ENCODE measurements at regions not wholly inside any gene's neighbourhood (a gene's known extent, or its start where the extent isn't known, plus 50 kb on each side); places are given as distances from the start of the nearest gene placed in this dataset.

GRCh38 chr15:79206940-79207339, 75.6 kb upstream of the ANKRD34C start:
- TF ChIP-seq, protein P1, sequence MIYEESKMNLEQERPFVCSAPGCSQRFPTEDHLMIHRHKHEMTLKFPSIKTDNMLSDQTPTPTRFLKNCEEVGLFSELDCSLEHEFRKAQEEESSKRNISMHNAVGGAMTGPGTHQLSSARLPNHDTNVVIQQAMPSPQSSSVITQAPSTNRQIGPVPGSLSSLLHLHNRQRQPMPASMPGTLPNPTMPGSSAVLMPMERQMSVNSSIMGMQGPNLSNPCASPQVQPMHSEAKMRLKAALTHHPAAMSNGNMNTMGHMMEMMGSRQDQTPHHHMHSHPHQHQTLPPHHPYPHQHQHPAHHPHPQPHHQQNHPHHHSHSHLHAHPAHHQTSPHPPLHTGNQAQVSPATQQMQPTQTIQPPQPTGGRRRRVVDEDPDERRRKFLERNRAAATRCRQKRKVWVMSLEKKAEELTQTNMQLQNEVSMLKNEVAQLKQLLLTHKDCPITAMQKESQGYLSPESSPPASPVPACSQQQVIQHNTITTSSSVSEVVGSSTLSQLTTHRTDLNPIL (CRISPR knock-in tag; IDR thresholded peaks at IDR 0.05; ENCODE audit: low read depth) = no peak
- TF ChIP-seq TCF4 (CRISPR knock-in tag; IDR thresholded peaks at IDR 0.05; ENCODE audit: borderline replicate concordance) = no peak
- TF ChIP-seq ESRRG (CRISPR knock-in tag; IDR thresholded peaks at IDR 0.05) = no peak
- TF ChIP-seq POU6F1 (CRISPR knock-in tag; IDR thresholded peaks at IDR 0.05; ENCODE audit: borderline replicate concordance, low read depth) = no peak
- TF ChIP-seq, protein P2, sequence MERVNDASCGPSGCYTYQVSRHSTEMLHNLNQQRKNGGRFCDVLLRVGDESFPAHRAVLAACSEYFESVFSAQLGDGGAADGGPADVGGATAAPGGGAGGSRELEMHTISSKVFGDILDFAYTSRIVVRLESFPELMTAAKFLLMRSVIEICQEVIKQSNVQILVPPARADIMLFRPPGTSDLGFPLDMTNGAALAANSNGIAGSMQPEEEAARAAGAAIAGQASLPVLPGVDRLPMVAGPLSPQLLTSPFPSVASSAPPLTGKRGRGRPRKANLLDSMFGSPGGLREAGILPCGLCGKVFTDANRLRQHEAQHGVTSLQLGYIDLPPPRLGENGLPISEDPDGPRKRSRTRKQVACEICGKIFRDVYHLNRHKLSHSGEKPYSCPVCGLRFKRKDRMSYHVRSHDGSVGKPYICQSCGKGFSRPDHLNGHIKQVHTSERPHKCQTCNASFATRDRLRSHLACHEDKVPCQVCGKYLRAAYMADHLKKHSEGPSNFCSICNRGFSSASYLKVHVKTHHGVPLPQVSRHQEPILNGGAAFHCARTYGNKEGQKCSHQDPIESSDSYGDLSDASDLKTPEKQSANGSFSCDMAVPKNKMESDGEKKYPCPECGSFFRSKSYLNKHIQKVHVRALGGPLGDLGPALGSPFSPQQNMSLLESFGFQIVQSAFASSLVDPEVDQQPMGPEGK (CRISPR knock-in tag; IDR thresholded peaks at IDR 0.05; ENCODE audit: borderline replicate concordance) = no peak
- no peak for TF ChIP-seq ZFP3 (CRISPR knock-in tag; IDR thresholded peaks at IDR 0.05)
- no peak for TF ChIP-seq BACH2 (CRISPR knock-in tag; IDR thresholded peaks at IDR 0.05; ENCODE audit: borderline replicate concordance)
- TF ChIP-seq ZNF70 (CRISPR knock-in tag; IDR thresholded peaks at IDR 0.05) = no peak
- no peak for TF ChIP-seq PPARA (CRISPR knock-in tag; IDR thresholded peaks at IDR 0.05; ENCODE audit: borderline replicate concordance)
- no peak for TF ChIP-seq ARNTL (CRISPR knock-in tag; IDR thresholded peaks at IDR 0.05; ENCODE audit: borderline replicate concordance, low read depth)
- TF ChIP-seq ZNF8 (CRISPR knock-in tag; IDR thresholded peaks at IDR 0.05) = no peak
